ENCODE measurements at regions not wholly inside any gene's neighbourhood (a gene's known extent, or its start where the extent isn't known, plus 50 kb on each side); places are given as distances from the start of the nearest gene placed in this dataset.

DNA sequence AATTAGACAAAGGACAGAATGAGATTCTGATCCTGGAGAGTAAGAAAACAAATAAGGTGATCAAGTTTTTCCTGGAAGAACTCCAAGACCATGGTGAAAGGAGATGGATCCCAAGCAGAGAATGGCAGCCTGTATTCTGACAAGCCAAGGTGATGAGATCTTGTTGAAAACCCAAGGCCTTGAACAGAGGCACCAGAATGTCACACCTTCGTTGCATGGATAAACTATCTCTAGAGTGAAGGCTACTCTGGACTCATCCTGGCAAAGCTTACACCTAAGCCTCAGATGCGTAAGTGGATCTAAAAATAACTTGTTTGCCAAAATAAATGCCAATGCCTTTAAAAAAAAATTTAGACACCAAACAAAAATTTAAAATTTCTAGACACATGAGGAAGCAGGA is 605.9 kb downstream of the ETNK1 start:
- TF ChIP-seq EZH2 (IDR thresholded peaks at IDR 0.05; ENCODE audit: low read depth, unreplicated experiment), result no peak
- TF ChIP-seq, protein P1, sequence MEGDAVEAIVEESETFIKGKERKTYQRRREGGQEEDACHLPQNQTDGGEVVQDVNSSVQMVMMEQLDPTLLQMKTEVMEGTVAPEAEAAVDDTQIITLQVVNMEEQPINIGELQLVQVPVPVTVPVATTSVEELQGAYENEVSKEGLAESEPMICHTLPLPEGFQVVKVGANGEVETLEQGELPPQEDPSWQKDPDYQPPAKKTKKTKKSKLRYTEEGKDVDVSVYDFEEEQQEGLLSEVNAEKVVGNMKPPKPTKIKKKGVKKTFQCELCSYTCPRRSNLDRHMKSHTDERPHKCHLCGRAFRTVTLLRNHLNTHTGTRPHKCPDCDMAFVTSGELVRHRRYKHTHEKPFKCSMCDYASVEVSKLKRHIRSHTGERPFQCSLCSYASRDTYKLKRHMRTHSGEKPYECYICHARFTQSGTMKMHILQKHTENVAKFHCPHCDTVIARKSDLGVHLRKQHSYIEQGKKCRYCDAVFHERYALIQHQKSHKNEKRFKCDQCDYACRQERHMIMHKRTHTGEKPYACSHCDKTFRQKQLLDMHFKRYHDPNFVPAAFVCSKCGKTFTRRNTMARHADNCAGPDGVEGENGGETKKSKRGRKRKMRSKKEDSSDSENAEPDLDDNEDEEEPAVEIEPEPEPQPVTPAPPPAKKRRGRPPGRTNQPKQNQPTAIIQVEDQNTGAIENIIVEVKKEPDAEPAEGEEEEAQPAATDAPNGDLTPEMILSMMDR (conservative IDR thresholded peaks at IDR 0.05; ENCODE audit: low read depth in 2 of 2), result no peak
- TF ChIP-seq STAT1 (IDR thresholded peaks at IDR 0.05; ENCODE audit: unreplicated experiment), result no peak
- TF ChIP-seq POLR2AphosphoS5 (IDR thresholded peaks at IDR 0.05; ENCODE audit: low read depth), result no peak

Measured in GM23338 (cell line).